ENCODE measurements at regions not wholly inside any gene's neighbourhood (a gene's known extent, or its start where the extent isn't known, plus 50 kb on each side); places are given as distances from the start of the nearest gene placed in this dataset.

- no peak for TF ChIP-seq TAF1 (IDR thresholded peaks at IDR 0.05; ENCODE audit: borderline replicate concordance, low read depth, low read length)
- TF ChIP-seq POLR2AphosphoS5 (IDR thresholded peaks at IDR 0.05; ENCODE audit: low read depth, low read length): no peak
- TF ChIP-seq POLR2A (IDR thresholded peaks at IDR 0.05; ENCODE audit: low read depth, low read length): no peak
- FAIRE-seq (no peak), DNase-seq (ENCODE audit: insufficient read length) (no peak)
Measured at GRCh38 chr7:142401951-142402350, 144.1 kb upstream of the PRSS58 start.

- DNase-seq (ENCODE audit: insufficient read length): no peak
- no peak for TF ChIP-seq TAF1 (IDR thresholded peaks at IDR 0.05; ENCODE audit: borderline replicate concordance, low read depth, low read length)
- FAIRE-seq: no peak
Measured at GRCh38 chr7:142400042-142400533, 142.2 kb upstream of the PRSS58 start.

GRCh38 chr7:142391191-142391992, 133.5 kb upstream of the PRSS58 start:
- DNase-seq (ENCODE audit: insufficient read length): no peak
- no peak for FAIRE-seq
- TF ChIP-seq POLR2AphosphoS5 (IDR thresholded peaks at IDR 0.05; ENCODE audit: low read depth, low read length) (no peak), POLR2A (IDR thresholded peaks at IDR 0.05; ENCODE audit: low read depth, low read length) (no peak), TAF1 (IDR thresholded peaks at IDR 0.05; ENCODE audit: borderline replicate concordance, low read depth, low read length) (no peak)

- TF ChIP-seq POLR2A (IDR thresholded peaks at IDR 0.05; ENCODE audit: low read depth, low read length) (no peak), POLR2AphosphoS5 (IDR thresholded peaks at IDR 0.05; ENCODE audit: low read depth, low read length) (no peak), TAF1 (IDR thresholded peaks at IDR 0.05; ENCODE audit: borderline replicate concordance, low read depth, low read length) (no peak)
- FAIRE-seq (no peak), DNase-seq (ENCODE audit: insufficient read length) (no peak)
Measured at GRCh38 chr7:142389544-142389943, 131.7 kb upstream of the PRSS58 start.

- no peak for TF ChIP-seq POLR2A (IDR thresholded peaks at IDR 0.05; ENCODE audit: low read depth, low read length)
- no peak for TF ChIP-seq POLR2AphosphoS5 (IDR thresholded peaks at IDR 0.05; ENCODE audit: low read depth, low read length)
- no peak for TF ChIP-seq TAF1 (IDR thresholded peaks at IDR 0.05; ENCODE audit: borderline replicate concordance, low read depth, low read length)
- FAIRE-seq: peak; percentile 97
- DNase-seq (ENCODE audit: insufficient read length): no peak
Measured at GRCh38 chr7:142385491-142386340, 127.9 kb upstream of the PRSS58 start.

DNA sequence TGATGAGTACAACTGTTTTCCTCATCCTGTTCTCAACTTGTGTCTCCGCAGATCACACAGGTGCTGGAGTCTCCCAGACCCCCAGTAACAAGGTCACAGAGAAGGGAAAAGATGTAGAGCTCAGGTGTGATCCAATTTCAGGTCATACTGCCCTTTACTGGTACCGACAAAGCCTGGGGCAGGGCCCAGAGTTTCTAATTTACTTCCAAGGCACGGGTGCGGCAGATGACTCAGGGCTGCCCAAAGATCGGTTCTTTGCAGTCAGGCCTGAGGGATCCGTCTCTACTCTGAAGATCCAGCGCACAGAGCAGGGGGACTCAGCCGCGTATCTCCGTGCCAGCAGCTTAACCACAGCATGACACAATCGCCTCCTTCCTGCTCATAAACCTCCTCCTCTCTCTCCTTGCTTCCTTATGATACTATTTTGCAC, 126.7 kb upstream of the PRSS58 start:
- no peak for DNase-seq (ENCODE audit: insufficient read length)
- TF ChIP-seq TAF1 (IDR thresholded peaks at IDR 0.05; ENCODE audit: borderline replicate concordance, low read depth, low read length) (no peak), POLR2A (IDR thresholded peaks at IDR 0.05; ENCODE audit: low read depth, low read length) (no peak)
- FAIRE-seq: no peak

GRCh38 chr7:142383841-142384492, 126.1 kb upstream of the PRSS58 start:
- no peak for DNase-seq (ENCODE audit: insufficient read length)
- FAIRE-seq: peak; percentile 78
- TF ChIP-seq TAF1 (IDR thresholded peaks at IDR 0.05; ENCODE audit: borderline replicate concordance, low read depth, low read length) (no peak), POLR2A (IDR thresholded peaks at IDR 0.05; ENCODE audit: low read depth, low read length) (no peak), POLR2AphosphoS5 (IDR thresholded peaks at IDR 0.05; ENCODE audit: low read depth, low read length) (no peak)

DNA sequence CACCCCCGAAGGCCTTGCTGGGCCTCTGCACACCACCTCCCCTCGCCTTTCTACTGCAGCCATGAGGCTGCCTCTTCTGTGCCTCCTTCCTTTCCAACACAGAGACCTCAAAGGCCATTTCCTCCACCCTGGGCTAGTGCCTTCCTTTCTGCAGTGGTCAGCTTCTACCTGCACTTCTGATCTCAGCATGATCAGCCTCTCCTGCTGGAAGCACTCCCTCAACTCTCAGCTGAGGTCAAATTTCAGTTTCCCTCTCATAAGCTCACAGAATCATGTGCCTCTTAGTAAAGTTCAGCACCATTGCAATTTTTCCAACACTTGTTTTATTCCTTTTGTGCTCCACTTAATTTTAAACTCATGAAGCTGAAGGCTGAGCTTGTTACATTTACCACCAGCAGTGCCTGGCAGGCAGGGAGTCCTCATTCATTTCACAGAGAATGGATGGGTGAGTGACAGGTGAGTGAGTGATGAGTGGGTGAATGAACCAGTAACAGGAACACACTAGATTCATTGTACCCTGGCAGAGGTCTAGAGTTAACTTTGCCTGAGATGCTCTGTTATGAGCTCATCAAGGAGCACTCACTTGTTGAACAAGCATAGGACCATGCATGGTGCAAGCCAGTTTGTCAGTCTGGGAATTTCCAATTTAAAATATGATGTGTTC, 124.0 kb upstream of the PRSS58 start:
- DNase-seq (ENCODE audit: insufficient read length) (no peak), FAIRE-seq (no peak)
- TF ChIP-seq POLR2AphosphoS5 (IDR thresholded peaks at IDR 0.05; ENCODE audit: low read depth, low read length) (no peak), TAF1 (IDR thresholded peaks at IDR 0.05; ENCODE audit: borderline replicate concordance, low read depth, low read length) (no peak), POLR2A (IDR thresholded peaks at IDR 0.05; ENCODE audit: low read depth, low read length) (no peak)

DNA sequence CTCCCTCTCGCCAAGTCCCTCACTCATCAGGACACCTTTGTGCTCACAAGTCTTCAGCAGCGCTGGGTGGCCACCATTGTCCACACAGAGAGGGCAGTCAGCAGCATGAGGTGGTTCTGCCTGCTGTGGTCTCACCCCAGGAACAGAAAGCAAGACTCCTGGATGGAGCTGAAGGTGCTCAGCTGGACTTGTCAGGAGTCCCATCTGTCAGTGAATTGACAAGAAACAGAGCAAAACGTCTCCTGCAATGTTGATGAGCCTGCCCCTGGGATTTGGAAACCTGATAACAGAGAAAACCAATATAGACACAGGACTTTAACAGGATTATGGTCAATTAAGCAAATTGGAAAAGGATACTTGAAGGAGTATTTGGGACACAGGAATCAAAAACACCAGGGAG, 122.2 kb upstream of the PRSS58 start:
- DNase-seq (ENCODE audit: insufficient read length): no peak
- TF ChIP-seq POLR2AphosphoS5 (IDR thresholded peaks at IDR 0.05; ENCODE audit: low read depth, low read length) (no peak), POLR2A (IDR thresholded peaks at IDR 0.05; ENCODE audit: low read depth, low read length) (no peak), TAF1 (IDR thresholded peaks at IDR 0.05; ENCODE audit: borderline replicate concordance, low read depth, low read length) (no peak)
- FAIRE-seq: no peak

DNA sequence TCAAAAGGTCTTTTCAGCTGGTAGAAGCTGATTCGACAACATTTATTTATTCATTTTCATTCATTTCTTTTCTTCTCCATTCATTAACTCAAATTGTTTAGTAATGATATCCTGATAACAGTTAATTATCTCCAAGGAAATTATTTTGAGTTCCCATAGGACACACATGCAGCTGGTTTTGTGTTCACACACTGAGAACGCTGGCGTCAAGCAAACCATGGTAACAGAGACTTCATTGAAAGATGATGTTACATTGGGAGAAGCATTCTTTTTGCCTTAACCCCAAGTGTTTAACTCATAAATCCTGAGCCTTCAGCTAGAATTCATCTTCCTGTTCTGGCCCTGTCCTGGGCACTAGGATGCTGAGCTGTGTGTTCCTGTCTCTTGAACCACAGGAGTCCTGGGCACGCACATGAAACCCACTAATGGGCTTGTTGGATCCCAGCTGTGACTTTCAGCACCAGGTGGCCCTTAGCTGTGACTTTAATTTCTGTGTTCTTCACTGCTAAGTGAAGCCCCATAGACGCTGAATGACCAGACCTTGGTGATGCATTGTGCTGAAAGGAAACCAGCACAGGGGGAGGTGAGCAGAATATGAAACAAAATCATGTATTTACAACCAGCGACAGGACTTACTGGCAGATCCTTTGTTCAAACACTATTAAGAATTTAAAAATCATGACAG, 121.5 kb upstream of the PRSS58 start:
- FAIRE-seq: no peak
- TF ChIP-seq TAF1 (IDR thresholded peaks at IDR 0.05; ENCODE audit: borderline replicate concordance, low read depth, low read length): no peak
- TF ChIP-seq POLR2A (IDR thresholded peaks at IDR 0.05; ENCODE audit: low read depth, low read length): no peak
- no peak for TF ChIP-seq POLR2AphosphoS5 (IDR thresholded peaks at IDR 0.05; ENCODE audit: low read depth, low read length)
- no peak for DNase-seq (ENCODE audit: insufficient read length)

Data from GM12892 (cell line).